WTC11 (cell line): ENCODE measurements at regions not wholly inside any gene's neighbourhood (a gene's known extent, or its start where the extent isn't known, plus 50 kb on each side); places are given as distances from the start of the nearest gene placed in this dataset.

Experiments
- ATAC-seq: fragments of 200-7000 bp; cut with Tn5 transposase; 2 replicates; pipeline ENCODE4 v1.10.0; 2021; ENCODE audit warnings: mild to moderate bottlenecking, moderate library complexity
- CTCF ChIA-PET: fragments of 300-600 bp; sonication (Branson Sonifier 250); formaldehyde crosslinking; loops from one replicate; lab custom pipeline; 2021; ENCODE audit warnings: antibody characterized with exemption; lab: Charles Lee
- POLR2A ChIA-PET: fragments of 350-600 bp; sonication (Branson Sonifier 250); formaldehyde crosslinking; loops from one replicate; lab custom pipeline; 2021; ENCODE audit warnings: antibody characterized with exemption; lab: Charles Lee
- DNase-seq: peaks from one replicate; pipeline ENCODE4 v3.0.0; 2021; ENCODE audit warnings: low spot score
- H3K27ac Mint-ChIP-seq: 2 replicates; pipeline ENCODE4 v1.8.0; 2021; ENCODE audit warnings: mixed read lengths
- H3K27me3 Mint-ChIP-seq: 2 replicates; pipeline ENCODE4 v1.8.0; 2021; ENCODE audit warnings: low read depth, mild to moderate bottlenecking, moderate library complexity, mixed read lengths
- H3K36me3 Mint-ChIP-seq: 2 replicates; pipeline ENCODE4 v1.8.0; 2021; ENCODE audit warnings: mixed read lengths
- H3K4me1 Mint-ChIP-seq: 2 replicates; pipeline ENCODE4 v1.8.0; 2022; ENCODE audit warnings: mixed read lengths
- H3K4me3 Mint-ChIP-seq: 2 replicates; pipeline ENCODE4 v1.8.0; 2021; ENCODE audit warnings: mild to moderate bottlenecking, moderate library complexity, mixed read lengths
- H3K9me3 Mint-ChIP-seq: 2 replicates; pipeline ENCODE4 v1.8.0; 2021; ENCODE audit warnings: mixed read lengths
- ATF1 ChIP-seq: sonication (generic); formaldehyde crosslinking; IDR thresholded peaks from 2 replicates; pipeline ENCODE4 v1.8.1; 2023; ENCODE audit warnings: mild to moderate bottlenecking, moderate library complexity, missing genetic modification reagents
- CBFB ChIP-seq: sonication (generic); formaldehyde crosslinking; IDR thresholded peaks from 2 replicates; pipeline ENCODE4 v1.8.1; 2022; ENCODE audit warnings: mild to moderate bottlenecking, low read depth, missing genetic modification reagents
- ELF4 ChIP-seq: sonication (generic); formaldehyde crosslinking; IDR thresholded peaks from 2 replicates; pipeline ENCODE4 v1.8.1; 2022; ENCODE audit warnings: low read depth, mild to moderate bottlenecking, moderate library complexity, missing genetic modification reagents
- FOXJ3 ChIP-seq: sonication (generic); formaldehyde crosslinking; IDR thresholded peaks from 2 replicates; pipeline ENCODE4 v1.9.0; 2021; ENCODE audit warnings: missing genetic modification reagents, mild to moderate bottlenecking, borderline replicate concordance
- FOXK1 ChIP-seq: sonication (generic); formaldehyde crosslinking; IDR thresholded peaks from 2 replicates; pipeline ENCODE4 v1.8.0; 2022; ENCODE audit warnings: mild to moderate bottlenecking, moderate library complexity, missing genetic modification reagents
- NFATC4 ChIP-seq: fragments of 250-450 bp; sonication (Bioruptor Pico); IDR thresholded peaks from 2 replicates; pipeline ENCODE4 v1.9.0; 2021; ENCODE audit warnings: mild to moderate bottlenecking
- NFE2L1 ChIP-seq: sonication (generic); formaldehyde crosslinking; IDR thresholded peaks from 2 replicates; pipeline ENCODE4 v1.8.1; 2023; ENCODE audit warnings: missing genetic modification reagents
- NR1H2 ChIP-seq: sonication (generic); formaldehyde crosslinking; IDR thresholded peaks from 2 replicates; pipeline ENCODE4 v1.9.0; 2021; ENCODE audit warnings: mild to moderate bottlenecking, moderate library complexity, missing genetic modification reagents
- OVOL2 ChIP-seq: fragments of 250-450 bp; sonication (Bioruptor Pico); IDR thresholded peaks from 2 replicates; pipeline ENCODE4 v1.9.0; 2021; ENCODE audit warnings: mild to moderate bottlenecking, borderline replicate concordance
- RORB ChIP-seq: fragments of 250-450 bp; sonication (Bioruptor Pico); IDR thresholded peaks from 2 replicates; pipeline ENCODE4 v1.9.0; 2021; ENCODE audit warnings: mild to moderate bottlenecking
- SMAD3 ChIP-seq: sonication (generic); formaldehyde crosslinking; IDR thresholded peaks from 2 replicates; pipeline ENCODE4 v1.8.0; 2022; ENCODE audit warnings: missing genetic modification reagents, mild to moderate bottlenecking, borderline replicate concordance
- SOX15 ChIP-seq: fragments of 250-450 bp; sonication (Bioruptor Pico); IDR thresholded peaks from 2 replicates; pipeline ENCODE4 v1.9.0; 2021; ENCODE audit warnings: mild to moderate bottlenecking
- SP1 ChIP-seq: sonication (generic); formaldehyde crosslinking; conservative IDR thresholded peaks from 2 replicates; pipeline ENCODE4 v1.8.1; 2022; ENCODE audit warnings: missing genetic modification reagents
- TP53 ChIP-seq: sonication (generic); formaldehyde crosslinking; IDR thresholded peaks from 2 replicates; pipeline ENCODE4 v1.8.1; 2023; ENCODE audit warnings: mild to moderate bottlenecking, missing genetic modification reagents
- ZNF263 ChIP-seq: sonication (generic); formaldehyde crosslinking; IDR thresholded peaks from 2 replicates; pipeline ENCODE4 v1.8.1; 2022; ENCODE audit warnings: low read depth, mild to moderate bottlenecking, moderate library complexity, missing genetic modification reagents
- ZNF396 ChIP-seq: fragments of 250-450 bp; sonication (Bioruptor Pico); IDR thresholded peaks from 2 replicates; pipeline ENCODE4 v1.8.0; 2021; ENCODE audit warnings: mild to moderate bottlenecking, moderate library complexity, borderline replicate concordance
- ZNF416 ChIP-seq: fragments of 250-450 bp; sonication (Bioruptor Pico); IDR thresholded peaks from 2 replicates; pipeline ENCODE4 v1.9.0; 2021; ENCODE audit warnings: mild to moderate bottlenecking, inconsistent platforms
- ZNF671 ChIP-seq: fragments of 250-450 bp; sonication (Bioruptor Pico); IDR thresholded peaks from 2 replicates; pipeline ENCODE4 v1.8.0; 2021; ENCODE audit warnings: mild to moderate bottlenecking
- TF ChIP-seq, protein P1 (sequence below): sonication (generic); formaldehyde crosslinking; IDR thresholded peaks from 2 replicates; pipeline ENCODE4 v1.8.1; 2023; ENCODE audit warnings: mild to moderate bottlenecking, missing genetic modification reagents
- TF ChIP-seq, protein P2 (sequence below): sonication (generic); formaldehyde crosslinking; IDR thresholded peaks from 2 replicates; pipeline ENCODE4 v1.8.0; 2022; ENCODE audit warnings: mild to moderate bottlenecking, missing genetic modification reagents
- TF ChIP-seq, protein P3 (sequence below): sonication (generic); formaldehyde crosslinking; IDR thresholded peaks from 2 replicates; pipeline ENCODE4 v1.8.1; 2023; ENCODE audit warnings: mild to moderate bottlenecking, moderate library complexity, missing genetic modification reagents
- TF ChIP-seq, protein P4 (sequence below): fragments of 200-600 bp; IDR thresholded peaks from 2 replicates; pipeline ENCODE4 v1.8.0; 2022; ENCODE audit warnings: antibody characterized with exemption
- TF ChIP-seq, protein P5 (sequence below): sonication (generic); formaldehyde crosslinking; IDR thresholded peaks from 2 replicates; pipeline ENCODE4 v1.8.1; 2022; ENCODE audit warnings: low read depth, missing genetic modification reagents, borderline replicate concordance
- TF ChIP-seq, protein P6 (sequence below): sonication (generic); formaldehyde crosslinking; IDR thresholded peaks from 2 replicates; pipeline ENCODE4 v1.8.1; 2022; ENCODE audit warnings: mild to moderate bottlenecking, moderate library complexity, missing genetic modification reagents

GRCh38 chrX:36543499-36543898, 464.7 kb upstream of the FAM47C start:
- CTCF ChIA-PET, result no interaction called here

DNA sequence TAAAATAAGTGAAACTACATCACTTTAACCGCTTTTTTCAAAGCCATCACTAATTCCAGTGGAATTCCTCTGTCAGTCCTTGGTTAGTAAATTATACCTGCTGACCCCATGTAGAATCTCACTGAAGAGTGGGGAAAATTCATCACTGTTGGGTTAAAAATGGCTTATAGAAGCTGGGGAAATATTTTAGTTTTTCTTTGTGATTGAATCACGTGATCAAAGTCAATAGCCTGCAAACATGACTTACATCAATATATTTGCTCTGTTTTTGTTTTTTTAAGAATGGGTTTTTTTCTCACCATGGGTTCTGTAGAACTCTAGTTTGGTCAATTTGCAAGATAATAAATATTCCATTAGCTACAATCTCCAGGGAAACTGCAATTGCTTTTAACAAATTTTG, 445.2 kb upstream of the FAM47C start:
- DNase-seq (no peak), ATAC-seq (no peak)
- H3K9me3 Mint-ChIP-seq, result no peaks in the 10 kb centered on the region
- TF ChIP-seq FOXK1 (no peak), ZNF416 (CRISPR knock-in tag) (no peak), FOXJ3 (CRISPR knock-in tag) (no peak), OVOL2 (CRISPR knock-in tag) (no peak), SP1 (no peak), RORB (CRISPR knock-in tag) (no peak), NFE2L1 (CRISPR knock-in tag) (no peak)
- POLR2A ChIA-PET, result no interaction called here
- CTCF ChIA-PET, result no interaction called here
- H3K27me3 Mint-ChIP-seq, result no peaks in the 10 kb centered on the region
- no peak overlapping the region for H3K27ac Mint-ChIP-seq
- H3K36me3 Mint-ChIP-seq, result no peaks in the 10 kb centered on the region
- H3K4me1 Mint-ChIP-seq, result peaks cover 3% of the 10 kb centered on the region; the same call in 1 of the 2 replicates
- no peak overlapping the region for H3K4me3 Mint-ChIP-seq

More at GRCh38 chrX:36543499-36543898, 464.7 kb upstream of the FAM47C start:
- DNase-seq (no peak), ATAC-seq (no peak)
- H3K27ac Mint-ChIP-seq, result no peak overlapping the region
- no peaks in the 10 kb centered on the region; the same call in 1 of the 2 replicates for H3K27me3 Mint-ChIP-seq
- H3K36me3 Mint-ChIP-seq, result no peaks in the 10 kb centered on the region; the same call in 1 of the 2 replicates
- H3K9me3 Mint-ChIP-seq, result peaks cover 17% of the 10 kb centered on the region
- no peak overlapping the region for H3K4me3 Mint-ChIP-seq
- 0 out of 2 replicates have a peak, but pooled peaks cover 3% of the 10 kb centered on the region for H3K4me1 Mint-ChIP-seq
- POLR2A ChIA-PET, result no interaction called here
- TF ChIP-seq, protein P1, sequence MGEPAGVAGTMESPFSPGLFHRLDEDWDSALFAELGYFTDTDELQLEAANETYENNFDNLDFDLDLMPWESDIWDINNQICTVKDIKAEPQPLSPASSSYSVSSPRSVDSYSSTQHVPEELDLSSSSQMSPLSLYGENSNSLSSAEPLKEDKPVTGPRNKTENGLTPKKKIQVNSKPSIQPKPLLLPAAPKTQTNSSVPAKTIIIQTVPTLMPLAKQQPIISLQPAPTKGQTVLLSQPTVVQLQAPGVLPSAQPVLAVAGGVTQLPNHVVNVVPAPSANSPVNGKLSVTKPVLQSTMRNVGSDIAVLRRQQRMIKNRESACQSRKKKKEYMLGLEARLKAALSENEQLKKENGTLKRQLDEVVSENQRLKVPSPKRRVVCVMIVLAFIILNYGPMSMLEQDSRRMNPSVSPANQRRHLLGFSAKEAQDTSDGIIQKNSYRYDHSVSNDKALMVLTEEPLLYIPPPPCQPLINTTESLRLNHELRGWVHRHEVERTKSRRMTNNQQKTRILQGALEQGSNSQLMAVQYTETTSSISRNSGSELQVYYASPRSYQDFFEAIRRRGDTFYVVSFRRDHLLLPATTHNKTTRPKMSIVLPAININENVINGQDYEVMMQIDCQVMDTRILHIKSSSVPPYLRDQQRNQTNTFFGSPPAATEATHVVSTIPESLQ (CRISPR knock-in tag), result no peak
- no peak for TF ChIP-seq ZNF263
- no peak for TF ChIP-seq TP53 (CRISPR knock-in tag)
- no peak for TF ChIP-seq NR1H2
- TF ChIP-seq, protein P2, sequence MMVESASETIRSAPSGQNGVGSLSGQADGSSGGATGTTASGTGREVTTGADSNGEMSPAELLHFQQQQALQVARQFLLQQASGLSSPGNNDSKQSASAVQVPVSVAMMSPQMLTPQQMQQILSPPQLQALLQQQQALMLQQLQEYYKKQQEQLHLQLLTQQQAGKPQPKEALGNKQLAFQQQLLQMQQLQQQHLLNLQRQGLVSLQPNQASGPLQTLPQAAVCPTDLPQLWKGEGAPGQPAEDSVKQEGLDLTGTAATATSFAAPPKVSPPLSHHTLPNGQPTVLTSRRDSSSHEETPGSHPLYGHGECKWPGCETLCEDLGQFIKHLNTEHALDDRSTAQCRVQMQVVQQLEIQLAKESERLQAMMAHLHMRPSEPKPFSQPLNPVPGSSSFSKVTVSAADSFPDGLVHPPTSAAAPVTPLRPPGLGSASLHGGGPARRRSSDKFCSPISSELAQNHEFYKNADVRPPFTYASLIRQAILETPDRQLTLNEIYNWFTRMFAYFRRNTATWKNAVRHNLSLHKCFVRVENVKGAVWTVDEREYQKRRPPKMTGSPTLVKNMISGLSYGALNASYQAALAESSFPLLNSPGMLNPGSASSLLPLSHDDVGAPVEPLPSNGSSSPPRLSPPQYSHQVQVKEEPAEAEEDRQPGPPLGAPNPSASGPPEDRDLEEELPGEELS (CRISPR knock-in tag), result no peak
- no peak for TF ChIP-seq ATF1 (CRISPR knock-in tag)
- TF ChIP-seq CBFB (CRISPR knock-in tag), result no peak
- no peak for TF ChIP-seq ZNF671 (CRISPR knock-in tag)
- TF ChIP-seq ZNF396 (CRISPR knock-in tag), result no peak

DNA sequence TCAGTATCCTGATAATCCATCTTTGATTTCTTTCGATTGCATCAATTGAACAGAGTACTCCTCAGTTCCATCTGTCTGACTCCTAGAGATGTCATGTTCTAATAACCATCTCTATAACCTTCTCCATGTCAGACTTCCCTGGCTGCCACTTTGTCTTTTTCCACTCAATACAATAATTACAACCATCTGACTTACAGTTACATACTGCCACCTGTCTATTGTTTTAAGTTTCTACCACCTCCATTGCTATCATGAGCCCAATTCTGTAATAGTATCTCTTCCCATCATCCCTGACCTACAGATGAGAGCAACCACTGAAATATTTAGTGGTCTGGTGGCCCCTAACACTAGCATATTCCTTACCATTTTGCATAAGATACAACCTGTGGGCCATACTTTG, 439.2 kb upstream of the FAM47C start:
- DNase-seq (no peak), ATAC-seq (no peak)
- no peaks in the 10 kb centered on the region for H3K36me3 Mint-ChIP-seq
- POLR2A ChIA-PET, result no interaction called here
- TF ChIP-seq ELF4 (no peak), NFE2L1 (CRISPR knock-in tag) (no peak), SMAD3 (no peak), NFATC4 (no peak), SOX15 (CRISPR knock-in tag) (no peak)
- TF ChIP-seq, protein P3, sequence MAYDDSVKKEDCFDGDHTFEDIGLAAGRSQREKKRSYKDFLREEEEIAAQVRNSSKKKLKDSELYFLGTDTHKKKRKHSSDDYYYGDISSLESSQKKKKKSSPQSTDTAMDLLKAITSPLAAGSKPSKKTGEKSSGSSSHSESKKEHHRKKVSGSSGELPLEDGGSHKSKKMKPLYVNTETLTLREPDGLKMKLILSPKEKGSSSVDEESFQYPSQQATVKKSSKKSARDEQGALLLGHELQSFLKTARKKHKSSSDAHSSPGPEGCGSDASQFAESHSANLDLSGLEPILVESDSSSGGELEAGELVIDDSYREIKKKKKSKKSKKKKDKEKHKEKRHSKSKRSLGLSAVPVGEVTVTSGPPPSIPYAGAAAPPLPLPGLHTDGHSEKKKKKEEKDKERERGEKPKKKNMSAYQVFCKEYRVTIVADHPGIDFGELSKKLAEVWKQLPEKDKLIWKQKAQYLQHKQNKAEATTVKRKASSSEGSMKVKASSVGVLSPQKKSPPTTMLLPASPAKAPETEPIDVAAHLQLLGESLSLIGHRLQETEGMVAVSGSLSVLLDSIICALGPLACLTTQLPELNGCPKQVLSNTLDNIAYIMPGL (CRISPR knock-in tag), result no peak
- TF ChIP-seq, protein P4, sequence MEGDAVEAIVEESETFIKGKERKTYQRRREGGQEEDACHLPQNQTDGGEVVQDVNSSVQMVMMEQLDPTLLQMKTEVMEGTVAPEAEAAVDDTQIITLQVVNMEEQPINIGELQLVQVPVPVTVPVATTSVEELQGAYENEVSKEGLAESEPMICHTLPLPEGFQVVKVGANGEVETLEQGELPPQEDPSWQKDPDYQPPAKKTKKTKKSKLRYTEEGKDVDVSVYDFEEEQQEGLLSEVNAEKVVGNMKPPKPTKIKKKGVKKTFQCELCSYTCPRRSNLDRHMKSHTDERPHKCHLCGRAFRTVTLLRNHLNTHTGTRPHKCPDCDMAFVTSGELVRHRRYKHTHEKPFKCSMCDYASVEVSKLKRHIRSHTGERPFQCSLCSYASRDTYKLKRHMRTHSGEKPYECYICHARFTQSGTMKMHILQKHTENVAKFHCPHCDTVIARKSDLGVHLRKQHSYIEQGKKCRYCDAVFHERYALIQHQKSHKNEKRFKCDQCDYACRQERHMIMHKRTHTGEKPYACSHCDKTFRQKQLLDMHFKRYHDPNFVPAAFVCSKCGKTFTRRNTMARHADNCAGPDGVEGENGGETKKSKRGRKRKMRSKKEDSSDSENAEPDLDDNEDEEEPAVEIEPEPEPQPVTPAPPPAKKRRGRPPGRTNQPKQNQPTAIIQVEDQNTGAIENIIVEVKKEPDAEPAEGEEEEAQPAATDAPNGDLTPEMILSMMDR, result no peak
- TF ChIP-seq, protein P5, sequence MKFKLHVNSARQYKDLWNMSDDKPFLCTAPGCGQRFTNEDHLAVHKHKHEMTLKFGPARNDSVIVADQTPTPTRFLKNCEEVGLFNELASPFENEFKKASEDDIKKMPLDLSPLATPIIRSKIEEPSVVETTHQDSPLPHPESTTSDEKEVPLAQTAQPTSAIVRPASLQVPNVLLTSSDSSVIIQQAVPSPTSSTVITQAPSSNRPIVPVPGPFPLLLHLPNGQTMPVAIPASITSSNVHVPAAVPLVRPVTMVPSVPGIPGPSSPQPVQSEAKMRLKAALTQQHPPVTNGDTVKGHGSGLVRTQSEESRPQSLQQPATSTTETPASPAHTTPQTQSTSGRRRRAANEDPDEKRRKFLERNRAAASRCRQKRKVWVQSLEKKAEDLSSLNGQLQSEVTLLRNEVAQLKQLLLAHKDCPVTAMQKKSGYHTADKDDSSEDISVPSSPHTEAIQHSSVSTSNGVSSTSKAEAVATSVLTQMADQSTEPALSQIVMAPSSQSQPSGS, result no peak
- TF ChIP-seq, protein P6, sequence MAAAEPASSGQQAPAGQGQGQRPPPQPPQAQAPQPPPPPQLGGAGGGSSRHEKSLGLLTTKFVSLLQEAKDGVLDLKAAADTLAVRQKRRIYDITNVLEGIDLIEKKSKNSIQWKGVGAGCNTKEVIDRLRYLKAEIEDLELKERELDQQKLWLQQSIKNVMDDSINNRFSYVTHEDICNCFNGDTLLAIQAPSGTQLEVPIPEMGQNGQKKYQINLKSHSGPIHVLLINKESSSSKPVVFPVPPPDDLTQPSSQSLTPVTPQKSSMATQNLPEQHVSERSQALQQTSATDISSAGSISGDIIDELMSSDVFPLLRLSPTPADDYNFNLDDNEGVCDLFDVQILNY (CRISPR knock-in tag), result no peak
- CTCF ChIA-PET, result no interaction called here
- H3K27ac Mint-ChIP-seq, result no peak overlapping the region
- H3K9me3 Mint-ChIP-seq, result no peaks in the 10 kb centered on the region
- no peaks in the 10 kb centered on the region for H3K4me1 Mint-ChIP-seq
- peaks cover 3% of the 10 kb centered on the region for H3K27me3 Mint-ChIP-seq
- H3K4me3 Mint-ChIP-seq, result no peak overlapping the region
